22Rv1 (cell line): ENCODE measurements at regions not wholly inside any gene's neighbourhood (a gene's known extent, or its start where the extent isn't known, plus 50 kb on each side); places are given as distances from the start of the nearest gene placed in this dataset.

Experiments
- CTCF ChIP-seq: fragments of 450-650 bp; IDR thresholded peaks from 2 replicates; pipeline ENCODE4 v1.5.1; 2017; ENCODE audit warnings: mild to moderate bottlenecking
- ZFX ChIP-seq: fragments of 450-650 bp; IDR thresholded peaks from 2 replicates; pipeline ENCODE4 v1.6.1; 2017; ENCODE audit warnings: antibody characterized with exemption, borderline replicate concordance

- TF ChIP-seq CTCF (no peak), ZFX (no peak)
These were observed 134.1 kb upstream of the KRAS start for GRCh38 chr12:25384893-25385248.
